GM23338 (cell line): ENCODE measurements at regions not wholly inside any gene's neighbourhood (a gene's known extent, or its start where the extent isn't known, plus 50 kb on each side); places are given as distances from the start of the nearest gene placed in this dataset.

Experiments used
- ATAC-seq: fragments of 200-7000 bp; cut with Tn5 transposase; 3 replicates; pipeline ENCODE4 v1.9.1; 2020
- DNase-seq: peaks from one replicate; pipeline ENCODE4 v3.0.0-alpha.2; 2015; ENCODE audit warnings: low spot score
- H2AFZ ChIP-seq: fragments of 200-600 bp; sonication (generic); 2 replicates; pipeline ENCODE4 v1.8.0; 2016; ENCODE audit warnings: antibody characterized with exemption, mild to moderate bottlenecking, moderate library complexity
- H3F3A ChIP-seq: fragments of 200-600 bp; sonication (generic); replicated peaks from 2 replicates; pipeline ENCODE4 v1.8.0; 2017; ENCODE audit warnings: antibody characterized with exemption, mixed run types, low read depth
- H3K27ac ChIP-seq: fragments of 200-600 bp; sonication (generic); 2 replicates; pipeline ENCODE4 v1.6.1; 2016; ENCODE audit warnings: low read depth
- H3K27me3 ChIP-seq: fragments of 200-600 bp; sonication (generic); 2 replicates; pipeline ENCODE4 v1.8.0; 2016; ENCODE audit warnings: mild to moderate bottlenecking, mixed run types, moderate library complexity; ENCODE audit not compliant: insufficient read depth
- H3K36me3 ChIP-seq: fragments of 200-600 bp; sonication (generic); 2 replicates; pipeline ENCODE4 v1.8.0; 2016; ENCODE audit warnings: mild to moderate bottlenecking; ENCODE audit not compliant: insufficient read depth
- H3K4me1 ChIP-seq: fragments of 200-600 bp; sonication (generic); 2 replicates; pipeline ENCODE4 v1.8.0; 2016; ENCODE audit warnings: mild to moderate bottlenecking, moderate library complexity; ENCODE audit not compliant: insufficient read depth
- H3K4me2 ChIP-seq: fragments of 200-600 bp; sonication (generic); 2 replicates; pipeline ENCODE4 v1.7.1; 2017; ENCODE audit warnings: mixed run types
- H3K4me3 ChIP-seq: fragments of 200-600 bp; sonication (generic); 2 replicates; pipeline ENCODE4 v1.6.1; 2016; ENCODE audit warnings: mixed run types
- H3K79me2 ChIP-seq: fragments of 200-600 bp; sonication (generic); replicated peaks from 2 replicates; pipeline ENCODE4 v1.8.0; 2017; ENCODE audit warnings: mild to moderate bottlenecking; ENCODE audit not compliant: insufficient read depth
- H3K9me2 ChIP-seq: fragments of 200-600 bp; sonication (generic); 2 replicates; pipeline ENCODE4 v1.8.0; 2017; ENCODE audit not compliant: insufficient read depth
- H4K20me1 ChIP-seq: fragments of 200-600 bp; sonication (generic); replicated peaks from 2 replicates; pipeline ENCODE4 v1.8.0; 2017; ENCODE audit warnings: mild to moderate bottlenecking; ENCODE audit not compliant: insufficient read depth
- H3K27ac Mint-ChIP-seq: 2 replicates; pipeline ENCODE4 v1.8.0; 2020; ENCODE audit warnings: inconsistent platforms, mild to moderate bottlenecking, moderate library complexity, mixed read lengths
- H3K27me3 Mint-ChIP-seq: 3 replicates; pipeline ENCODE4 v1.8.0; 2022; ENCODE audit warnings: low read depth, mild to moderate bottlenecking, moderate library complexity, mixed read lengths, inconsistent platforms; ENCODE audit not compliant: insufficient read depth, poor library complexity
- H3K36me3 Mint-ChIP-seq: 3 replicates; pipeline ENCODE4 v1.8.0; 2021; ENCODE audit warnings: low read depth, mild to moderate bottlenecking, inconsistent platforms, moderate library complexity, mixed read lengths
- H3K4me1 Mint-ChIP-seq: 3 replicates; pipeline ENCODE4 v1.8.0; 2020; ENCODE audit warnings: mild to moderate bottlenecking, inconsistent platforms, mixed read lengths
- H3K4me3 Mint-ChIP-seq: 3 replicates; pipeline ENCODE4 v1.8.0; 2021; ENCODE audit warnings: moderate library complexity, mild to moderate bottlenecking, inconsistent platforms, mixed read lengths
- H3K9me3 Mint-ChIP-seq: 3 replicates; pipeline ENCODE4 v1.8.0; 2020; ENCODE audit warnings: moderate library complexity, mild to moderate bottlenecking, inconsistent platforms, mixed read lengths
- CREB1 ChIP-seq: fragments of 250-450 bp; sonication (Bioruptor Pico); IDR thresholded peaks from 2 replicates; pipeline ENCODE4 v1.5.0; 2020; ENCODE audit warnings: low read depth, mild to moderate bottlenecking, moderate library complexity
- CTCF ChIP-seq, 2 experiments: fragments of 200-600 bp in 1 of 2; sonication (generic) in 1 of 2; conservative IDR thresholded peaks; 2 replicates each; pipeline versions ENCODE4 v1.5.1 to v1.6.1; 2016 to 2017; ENCODE audit warnings: antibody characterized with exemption in 2 of 2, low read depth in 2 of 2, mild to moderate bottlenecking in 2 of 2, moderate library complexity in 1 of 2
- JUNB ChIP-seq: IDR thresholded peaks from one replicate; pipeline ENCODE4 v1.6.1; 2016; ENCODE audit warnings: antibody characterized with exemption; ENCODE audit not compliant: unreplicated experiment
- REST ChIP-seq: IDR thresholded peaks from one replicate; pipeline ENCODE4 v1.6.1; 2018; ENCODE audit warnings: antibody characterized with exemption; ENCODE audit not compliant: unreplicated experiment
- STAT1 ChIP-seq: IDR thresholded peaks from one replicate; pipeline ENCODE4 v1.6.1; 2016; ENCODE audit warnings: antibody characterized with exemption; ENCODE audit not compliant: unreplicated experiment
- ZNF331 ChIP-seq: fragments of 250-450 bp; sonication (Bioruptor Pico); IDR thresholded peaks from 2 replicates; pipeline ENCODE4 v1.5.0; 2020; ENCODE audit warnings: low read depth, mild to moderate bottlenecking, moderate library complexity
- ZNF462 ChIP-seq: fragments of 250-450 bp; sonication (Bioruptor Pico); IDR thresholded peaks from 2 replicates; pipeline ENCODE4 v1.5.0; 2020; ENCODE audit warnings: mild to moderate bottlenecking, moderate library complexity

- H3K4me1 Mint-ChIP-seq: no peaks in the 10 kb centered on the region
- H3K36me3 ChIP-seq: no peaks in the 10 kb centered on the region
- no peak overlapping the region for H2AFZ ChIP-seq
- H3K27me3 Mint-ChIP-seq: peaks cover 6% of the 10 kb centered on the region
- no peaks in the 10 kb centered on the region for H4K20me1 ChIP-seq
- H3K36me3 Mint-ChIP-seq: peaks cover 24% of the 10 kb centered on the region
- TF ChIP-seq CREB1: no peak
- TF ChIP-seq JUNB: no peak
- TF ChIP-seq REST: no peak
- TF ChIP-seq STAT1: no peak
- no peak for TF ChIP-seq ZNF462 (CRISPR knock-in tag)
- no peak for TF ChIP-seq ZNF331 (CRISPR knock-in tag)
- TF ChIP-seq CTCF (conservative IDR thresholded peaks at IDR 0.05; ENCODE audit: low read depth in 2 of 2): no peak
- ATAC-seq: no peak
- no peak overlapping the region for H3K4me2 ChIP-seq
- H3K4me3 Mint-ChIP-seq: no peak overlapping the region
- H3K27me3 ChIP-seq: no peaks in the 10 kb centered on the region
- no peaks in the 10 kb centered on the region for H3K9me2 ChIP-seq
- no peak overlapping the region for H3K27ac Mint-ChIP-seq
- peaks cover 97% of the 10 kb centered on the region for H3K9me3 Mint-ChIP-seq
- H3K79me2 ChIP-seq: no peaks in the 10 kb centered on the region
- H3F3A ChIP-seq: no peaks in the 10 kb centered on the region
- no peak overlapping the region for H3K27ac ChIP-seq
- H3K4me1 ChIP-seq: no peaks in the 10 kb centered on the region
- no peak for DNase-seq
- H3K4me3 ChIP-seq: no peak overlapping the region
These were observed 229.8 kb downstream of the SNRPN start for GRCh38 chr15:25184356-25185155.
